ENCODE measurements at regions not wholly inside any gene's neighbourhood (a gene's known extent, or its start where the extent isn't known, plus 50 kb on each side); places are given as distances from the start of the nearest gene placed in this dataset.
"Not testable (repeated sequence)": the region's sequence is repeated elsewhere in the genome, so short reads cannot be mapped to it uniquely, and the experiment has no call there.

GRCh38 chr6:81564470-81565068 lies 187.9 kb downstream of the TENT5A start:
- DNase-seq = no peak

GRCh38 chr6:81562169-81562568 lies 190.3 kb downstream of the TENT5A start:
- DNase-seq = no peak

- DNase-seq = no peak
Observed at GRCh38 chr6:81561731-81562130, 190.8 kb downstream of the TENT5A start.

GRCh38 chr6:81561071-81561564 lies 191.4 kb downstream of the TENT5A start:
- DNase-seq = no peak

- DNase-seq = no peak
Observed at GRCh38 chr6:81557811-81558210, 194.7 kb downstream of the TENT5A start.

- DNase-seq = peak in 1 of 51 donors; percentile 4
Observed at GRCh38 chr6:81556551-81556950, 195.9 kb downstream of the TENT5A start.

- DNase-seq = no peak
Observed at GRCh38 chr6:81553216-81553615, 199.3 kb downstream of the TENT5A start.

GRCh38 chr6:81552644-81553043 lies 199.8 kb downstream of the TENT5A start:
- DNase-seq = no peak

GRCh38 chr6:81547149-81547548 lies 205.3 kb downstream of the TENT5A start:
- no peak for DNase-seq

- no peak for DNase-seq
Observed at GRCh38 chr6:81534934-81535465, 217.5 kb downstream of the TENT5A start.

- DNase-seq = no peak
Observed at GRCh38 chr6:81531869-81532561, 220.5 kb downstream of the TENT5A start.

- no peak for DNase-seq
Observed at GRCh38 chr6:81517455-81517854, 235.0 kb downstream of the TENT5A start.

- no peak for DNase-seq
Observed at GRCh38 chr6:81515562-81516453, 236.7 kb downstream of the TENT5A start.

GRCh38 chr6:81514195-81514594 lies 238.3 kb downstream of the TENT5A start:
- DNase-seq = not testable (repeated sequence)

GRCh38 chr6:81511423-81511822 lies 241.1 kb downstream of the TENT5A start:
- DNase-seq = no peak

- no peak for DNase-seq
Observed at GRCh38 chr6:81495999-81496398, 256.5 kb downstream of the TENT5A start.

GRCh38 chr6:81491454-81492101 lies 260.9 kb downstream of the TENT5A start:
- DNase-seq = no peak

GRCh38 chr6:81487489-81487888 lies 265.0 kb downstream of the TENT5A start:
- peak in 44 of 51 donors; percentile 0 to 78 (median 36) for DNase-seq

- DNase-seq = no peak
Observed at GRCh38 chr6:81486234-81486633, 266.2 kb downstream of the TENT5A start.

- DNase-seq = no peak
Observed at GRCh38 chr6:81485395-81485794, 267.1 kb downstream of the TENT5A start.

- no peak for DNase-seq
Observed at GRCh38 chr6:81484251-81484650, 268.2 kb downstream of the TENT5A start.

Measured in hypothalamus (tissue), 51 donors.